ENCODE measurements at regions not wholly inside any gene's neighbourhood (a gene's known extent, or its start where the extent isn't known, plus 50 kb on each side); places are given as distances from the start of the nearest gene placed in this dataset.

GRCh38 chr5:72599065-72599433, 91.8 kb upstream of the ZNF366 start:
- H3F3A ChIP-seq (replicated peaks; ENCODE audit: low read depth), result no peaks in the 10 kb centered on the region
- H3K27ac Mint-ChIP-seq, result no peak overlapping the region
- no peak overlapping the region for H3K27ac ChIP-seq (ENCODE audit: low read depth)
- H3K4me1 Mint-ChIP-seq, result peaks cover 8% of the 10 kb centered on the region; the same call in 2 of the 3 replicates
- no peaks in the 10 kb centered on the region; the same call in 1 of the 2 replicates for H3K9me2 ChIP-seq (ENCODE audit: insufficient read depth)
- no peak overlapping the region for H3K4me3 ChIP-seq
- H3K4me1 ChIP-seq (ENCODE audit: insufficient read depth), result 0 out of 2 replicates have a peak, but pooled peaks cover 4% of the 10 kb centered on the region
- H3K27me3 ChIP-seq (ENCODE audit: insufficient read depth), result no peaks in the 10 kb centered on the region
- H3K27me3 Mint-ChIP-seq (ENCODE audit: insufficient read depth, low read depth, poor library complexity), result peaks cover 3% of the 10 kb centered on the region
- H3K36me3 ChIP-seq (ENCODE audit: insufficient read depth), result no peaks in the 10 kb centered on the region
- H3K36me3 Mint-ChIP-seq (ENCODE audit: low read depth), result peaks cover 10% of the 10 kb centered on the region; the same call in 2 of the 3 replicates
- no peaks in the 10 kb centered on the region for H4K20me1 ChIP-seq (replicated peaks; ENCODE audit: insufficient read depth)
- DNase-seq (ENCODE audit: low spot score) (no peak), ATAC-seq (no peak)
- no peaks in the 10 kb centered on the region for H3K79me2 ChIP-seq (replicated peaks; ENCODE audit: insufficient read depth)
- TF ChIP-seq STAT1 (IDR thresholded peaks at IDR 0.05; ENCODE audit: unreplicated experiment), result no peak
- TF ChIP-seq REST (IDR thresholded peaks at IDR 0.05; ENCODE audit: unreplicated experiment), result no peak
- TF ChIP-seq JUNB (IDR thresholded peaks at IDR 0.05; ENCODE audit: unreplicated experiment), result no peak
- TF ChIP-seq EZH2phosphoT487 (IDR thresholded peaks at IDR 0.05; ENCODE audit: unreplicated experiment), result no peak
- TF ChIP-seq EZH2 (IDR thresholded peaks at IDR 0.05; ENCODE audit: low read depth, unreplicated experiment), result no peak
- no peak for TF ChIP-seq ETS1 (IDR thresholded peaks at IDR 0.05)
- TF ChIP-seq POLR2AphosphoS5 (IDR thresholded peaks at IDR 0.05; ENCODE audit: low read depth), result no peak
- no peak for TF ChIP-seq ZNF331 (CRISPR knock-in tag; IDR thresholded peaks at IDR 0.05; ENCODE audit: low read depth)
- no peak for TF ChIP-seq ZNF114 (CRISPR knock-in tag; IDR thresholded peaks at IDR 0.05)
- no peak for TF ChIP-seq NANOG (IDR thresholded peaks at IDR 0.05; ENCODE audit: borderline replicate concordance)
- no peak for TF ChIP-seq CTCF (conservative IDR thresholded peaks at IDR 0.05; ENCODE audit: low read depth in 2 of 2)
- no peak for TF ChIP-seq ZNF462 (CRISPR knock-in tag; IDR thresholded peaks at IDR 0.05)
- no peak for TF ChIP-seq CREB1 (CRISPR knock-in tag; IDR thresholded peaks at IDR 0.05; ENCODE audit: low read depth)
- H3K4me2 ChIP-seq, result no peak overlapping the region
- no peak overlapping the region for H3K4me3 Mint-ChIP-seq
- peaks cover 14% of the 10 kb centered on the region; the same call in 1 of the 3 replicates for H3K9me3 Mint-ChIP-seq
- no peak overlapping the region for H2AFZ ChIP-seq
